GM19324 (cell line): ENCODE measurements at regions not wholly inside any gene's neighbourhood (a gene's known extent, or its start where the extent isn't known, plus 50 kb on each side); places are given as distances from the start of the nearest gene placed in this dataset.
"Not testable (repeated sequence)": the region's sequence is repeated elsewhere in the genome, so short reads cannot be mapped to it uniquely, and the experiment has no call there.

Experiments used
- ATAC-seq: cut with Tn5 transposase; IDR thresholded peaks from one replicate; pipeline ENCODE4 v1.9.1; 2021; ENCODE audit warnings: mild to moderate bottlenecking, moderate library complexity; ENCODE audit not compliant: unreplicated experiment, low FRiP score

GRCh38 chr14:71354801-71355200 lies 447.5 kb downstream of the PCNX1 start:
- no peak for ATAC-seq

GRCh38 chr14:71355324-71356201 lies 448.3 kb downstream of the PCNX1 start:
- no peak for ATAC-seq

GRCh38 chr14:71358209-71358931 lies 451.1 kb downstream of the PCNX1 start:
- ATAC-seq = no peak

GRCh38 chr14:71358932-71359421 lies 451.7 kb downstream of the PCNX1 start:
- ATAC-seq = not testable (repeated sequence)

- no peak for ATAC-seq
Measured at GRCh38 chr14:71359823-71360222, 452.6 kb downstream of the PCNX1 start.

GRCh38 chr14:71361336-71361735 lies 454.1 kb downstream of the PCNX1 start:
- no peak for ATAC-seq

GRCh38 chr14:71361874-71362273 lies 454.6 kb downstream of the PCNX1 start:
- no peak for ATAC-seq

GRCh38 chr14:71362282-71362681 lies 455.0 kb downstream of the PCNX1 start:
- ATAC-seq = no peak

GRCh38 chr14:71362920-71363584 lies 455.8 kb downstream of the PCNX1 start:
- no peak for ATAC-seq

GRCh38 chr14:71363946-71364925 lies 457.0 kb downstream of the PCNX1 start:
- ATAC-seq = no peak

- no peak for ATAC-seq
Measured at GRCh38 chr14:71365361-71365760, 458.1 kb downstream of the PCNX1 start.

GRCh38 chr14:71366861-71367260 lies 459.6 kb downstream of the PCNX1 start:
- no peak for ATAC-seq

GRCh38 chr14:71371711-71372396 lies 464.6 kb downstream of the PCNX1 start:
- no peak for ATAC-seq

- ATAC-seq = no peak
Measured at GRCh38 chr14:71372411-71372838, 465.2 kb downstream of the PCNX1 start.

- no peak for ATAC-seq
Measured at GRCh38 chr14:71373773-71374172, 466.5 kb downstream of the PCNX1 start.

- no peak for ATAC-seq
Measured at GRCh38 chr14:71374989-71375388, 467.7 kb downstream of the PCNX1 start.

GRCh38 chr14:71377099-71377498 lies 469.8 kb downstream of the PCNX1 start:
- no peak for ATAC-seq

GRCh38 chr14:71380271-71380670 lies 473.0 kb downstream of the PCNX1 start:
- no peak for ATAC-seq

- ATAC-seq = no peak
Measured at GRCh38 chr14:71381814-71382213, 474.6 kb downstream of the PCNX1 start.
